DND-41 (cell line): ENCODE measurements at regions not wholly inside any gene's neighbourhood (a gene's known extent, or its start where the extent isn't known, plus 50 kb on each side); places are given as distances from the start of the nearest gene placed in this dataset.

Source experiments
- ATAC-seq: fragments of 200-7000 bp; cut with Tn5 transposase; 3 replicates; pipeline ENCODE4 v1.9.1; 2021; ENCODE audit warnings: low read depth; ENCODE audit not compliant: insufficient read depth
- DNase-seq: peaks from one replicate; pipeline ENCODE4 v3.0.0-alpha.2; 2020
- H2AFZ ChIP-seq: 2 replicates; pipeline ENCODE4 v1.6.0; 2012; ENCODE audit warnings: low read depth, low read length
- H3K27ac ChIP-seq: 2 replicates; pipeline ENCODE4 v1.5.1; 2012; ENCODE audit warnings: low read length, inconsistent platforms
- H3K27me3 ChIP-seq: fragments of 200-600 bp; sonication (generic); 2 replicates; pipeline ENCODE4 v1.6.0; 2012; ENCODE audit warnings: low read length, mild to moderate bottlenecking, inconsistent platforms; ENCODE audit not compliant: insufficient read depth, poor library complexity
- H3K36me3 ChIP-seq: 2 replicates; pipeline ENCODE4 v1.5.1; 2012; ENCODE audit warnings: low read length, inconsistent platforms; ENCODE audit not compliant: insufficient read depth
- H3K4me1 ChIP-seq: 2 replicates; pipeline ENCODE4 v1.5.1; 2012; ENCODE audit warnings: mild to moderate bottlenecking, low read length; ENCODE audit not compliant: insufficient read depth
- H3K4me2 ChIP-seq: 2 replicates; pipeline ENCODE4 v1.6.0; 2012; ENCODE audit warnings: mild to moderate bottlenecking, moderate library complexity, low read length, inconsistent platforms; ENCODE audit not compliant: insufficient read depth
- H3K4me3 ChIP-seq, 2 experiments: fragments of 200-600 bp in 1 of 2; shearing (Covaris generic) in 1 of 2; 2 replicates each; pipeline ENCODE4 v1.5.1; 2012 to 2016; ENCODE audit warnings: inconsistent platforms in 2 of 2, low read length in 2 of 2, mild to moderate bottlenecking in 2 of 2, low read depth in 1 of 2, moderate library complexity in 1 of 2
- H3K79me2 ChIP-seq: 2 replicates; pipeline ENCODE4 v1.6.0; 2012; ENCODE audit warnings: low read length, inconsistent platforms; ENCODE audit not compliant: insufficient read depth
- H3K9ac ChIP-seq: 2 replicates; pipeline ENCODE4 v1.6.0; 2012; ENCODE audit warnings: low read depth, mild to moderate bottlenecking, inconsistent platforms, low read length, moderate library complexity
- H3K9me3 ChIP-seq: 2 replicates; pipeline ENCODE4 v1.5.1; 2012; ENCODE audit warnings: low read length, moderate library complexity, mild to moderate bottlenecking, inconsistent platforms; ENCODE audit not compliant: insufficient read depth, severe bottlenecking
- H4K20me1 ChIP-seq: 2 replicates; pipeline ENCODE4 v1.6.0; 2012; ENCODE audit warnings: low read length; ENCODE audit not compliant: insufficient read depth
- CTCF ChIP-seq: IDR thresholded peaks from 2 replicates; pipeline ENCODE4 v1.5.1; 2012; ENCODE audit warnings: borderline replicate concordance, low read length, moderate library complexity, mild to moderate bottlenecking; ENCODE audit not compliant: poor library complexity, severe bottlenecking; ENCODE audit errors: extremely low read depth
- EZH2 ChIP-seq: IDR thresholded peaks from 3 replicates; pipeline ENCODE4 v1.6.1; 2012; ENCODE audit warnings: borderline replicate concordance, low read depth, mild to moderate bottlenecking, moderate library complexity, low read length, inconsistent platforms; ENCODE audit not compliant: severe bottlenecking

GRCh38 chr6:143585241-143585640, 73.7 kb upstream of the FUCA2 start:
- Histone ChIP-seq H2AFZ (no peak overlapping the region), H4K20me1 (no peaks in the 10 kb centered on the region), H3K79me2 (no peaks in the 10 kb centered on the region), H3K4me1 (no peaks in the 10 kb centered on the region), H3K9me3 (no peaks in the 10 kb centered on the region), H3K36me3 (no peaks in the 10 kb centered on the region), H3K4me3 (no peak overlapping the region), H3K27me3 (peaks cover 4% of the 10 kb centered on the region), H3K4me2 (no peak overlapping the region), H3K27ac (no peak overlapping the region), H3K9ac (no peak overlapping the region)
- no peak for TF ChIP-seq CTCF
- TF ChIP-seq EZH2, result no peak
- no peak for ATAC-seq
- DNase-seq, result no peak

GRCh38 chr6:143583542-143584327, 72.2 kb upstream of the FUCA2 start:
- H3K4me1 ChIP-seq, result no peaks in the 10 kb centered on the region
- ATAC-seq, result no peak
- no peak overlapping the region for H2AFZ ChIP-seq
- H3K27ac ChIP-seq, result no peak overlapping the region
- no peak overlapping the region for H3K4me2 ChIP-seq
- no peak overlapping the region for H3K4me3 ChIP-seq
- no peaks in the 10 kb centered on the region for H3K9me3 ChIP-seq
- H3K9ac ChIP-seq, result no peak overlapping the region
- no peak for DNase-seq
- no peaks in the 10 kb centered on the region for H3K36me3 ChIP-seq
- no peak for TF ChIP-seq CTCF
- no peak for TF ChIP-seq EZH2
- H3K79me2 ChIP-seq, result no peaks in the 10 kb centered on the region
- peaks cover 4% of the 10 kb centered on the region for H3K27me3 ChIP-seq
- no peaks in the 10 kb centered on the region for H4K20me1 ChIP-seq

GRCh38 chr6:143581835-143582480, 70.4 kb upstream of the FUCA2 start:
- Histone ChIP-seq H3K9ac (no peak overlapping the region), H3K9me3 (no peaks in the 10 kb centered on the region), H3K27me3 (peaks cover 8% of the 10 kb centered on the region), H3K79me2 (no peaks in the 10 kb centered on the region), H4K20me1 (no peaks in the 10 kb centered on the region), H3K36me3 (no peaks in the 10 kb centered on the region), H2AFZ (no peak overlapping the region), H3K4me3 (no peak overlapping the region), H3K27ac (no peak overlapping the region), H3K4me1 (no peaks in the 10 kb centered on the region), H3K4me2 (no peak overlapping the region)
- no peak for TF ChIP-seq EZH2
- TF ChIP-seq CTCF, result no peak
- no peak for ATAC-seq
- no peak for DNase-seq
